Psoas muscle (tissue), 7 donors: ENCODE measurements at regions not wholly inside any gene's neighbourhood (a gene's known extent, or its start where the extent isn't known, plus 50 kb on each side); places are given as distances from the start of the nearest gene placed in this dataset.

Experiments used
- ATAC-seq, 4 donors: fragments of 200-7000 bp; cut with Tn5 transposase; one replicate each; pipeline ENCODE4 v1.9.1; 2020; ENCODE audit warnings: moderate library complexity in 3 of 4, mild to moderate bottlenecking in 2 of 4
- DNase-seq, 2 donors: peaks; one replicate each; pipeline ENCODE4 v3.0.0-alpha.2; 2020
- H3K27ac ChIP-seq: fragments of 200-600 bp; one replicate; pipeline ENCODE4 v1.8.0; 2022
- H3K27me3 ChIP-seq, 3 donors: fragments of 200-600 bp in 1 of 3; one replicate each; pipeline versions ENCODE4 v1.6.1 to v1.8.0; 2013 to 2022; ENCODE audit warnings: low read length in 2 of 3, mild to moderate bottlenecking in 2 of 3, moderate library complexity in 1 of 3; ENCODE audit not compliant: insufficient read depth in 3 of 3
- H3K36me3 ChIP-seq, 2 donors: fragments of 200-600 bp in 1 of 2; one replicate each; pipeline versions ENCODE4 v1.6.1 to v1.8.0; 2013 to 2022; ENCODE audit warnings: low read depth in 1 of 2, mild to moderate bottlenecking in 1 of 2, moderate library complexity in 1 of 2; ENCODE audit not compliant: insufficient read depth in 1 of 2
- H3K4me1 ChIP-seq: fragments of 200-600 bp; one replicate; pipeline ENCODE4 v1.8.0; 2022
- H3K4me3 ChIP-seq: fragments of 200-600 bp; one replicate; pipeline ENCODE4 v1.8.0; 2022; ENCODE audit warnings: mild to moderate bottlenecking
- H3K9me3 ChIP-seq: fragments of 200-600 bp; one replicate; pipeline ENCODE4 v1.8.0; 2022
- WGBS, 3 donors: extraction: QIAGEN DNeasy Blood & Tissue Kit; methylation state at CpG; one replicate each; pipeline versions ENCODE4 v1.1.6 to v1.1.7; 2013; 5-methylcytosine and 5-hydroxymethylcytosine counted together
- intact Hi-C, 2 donors: fragments of 100-400 bp; cut with DNase I; formaldehyde crosslinking; loops; one replicate each; pipeline versions ENCODE4 v1.11.0 to v1.14.2; 2022
- TF ChIP-seq, protein P1 (sequence below): fragments of 200-600 bp; IDR thresholded peaks from one replicate; pipeline ENCODE4 v1.8.0; 2022; ENCODE audit warnings: antibody characterized with exemption
- donor health status: healthy with polysubstance abuse.
- donor health status: DM: no; HTN: no; CAD: no; lungs with moderate emphysema.
- donor health status: Bipolar disorder and iron deficiency.
- donor health status: healthy.
- donor health status: DM: yes; HTN: yes; CAD: no.
- donor health status: DM: no; HTN: no; CAD: no.
- donor health status: DM: yes; HTN: yes; CAD: no.

DNA sequence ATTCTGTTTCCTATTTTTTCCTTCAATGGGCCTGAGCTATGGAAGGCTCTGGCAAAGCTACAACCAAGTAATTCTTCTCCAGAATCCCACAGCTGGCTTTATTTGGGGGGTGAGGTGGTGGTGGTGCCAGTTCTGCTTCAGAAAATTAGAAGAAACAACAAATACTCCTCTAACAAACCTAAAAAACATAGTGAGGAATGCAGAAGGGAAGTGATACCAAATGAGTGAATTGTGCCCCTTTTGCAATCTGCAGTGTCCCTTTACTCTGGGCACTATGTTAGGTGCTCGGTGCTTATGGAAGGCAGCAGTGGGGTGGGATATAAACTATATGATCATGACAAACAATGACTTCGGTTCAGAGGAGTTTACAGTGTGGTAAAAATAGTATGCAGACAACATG lies 90.4 kb upstream of the ROPN1 start:
- intact Hi-C loops = loop anchor here in 1 of 2 donors (5.0 kb wide), 2 partner anchors 200 to 385 kb away; no protein-coding TSS in a partner anchor
- Histone ChIP-seq H3K27ac (no peak overlapping the region), H3K4me1 (peaks cover 10% of the 10 kb centered on the region), H3K4me3 (no peak overlapping the region), H3K9me3 (no peaks in the 10 kb centered on the region), H3K27me3 (no peaks in the 10 kb centered on the region), H3K36me3 (no peaks in the 10 kb centered on the region)
- TF ChIP-seq, protein P1, sequence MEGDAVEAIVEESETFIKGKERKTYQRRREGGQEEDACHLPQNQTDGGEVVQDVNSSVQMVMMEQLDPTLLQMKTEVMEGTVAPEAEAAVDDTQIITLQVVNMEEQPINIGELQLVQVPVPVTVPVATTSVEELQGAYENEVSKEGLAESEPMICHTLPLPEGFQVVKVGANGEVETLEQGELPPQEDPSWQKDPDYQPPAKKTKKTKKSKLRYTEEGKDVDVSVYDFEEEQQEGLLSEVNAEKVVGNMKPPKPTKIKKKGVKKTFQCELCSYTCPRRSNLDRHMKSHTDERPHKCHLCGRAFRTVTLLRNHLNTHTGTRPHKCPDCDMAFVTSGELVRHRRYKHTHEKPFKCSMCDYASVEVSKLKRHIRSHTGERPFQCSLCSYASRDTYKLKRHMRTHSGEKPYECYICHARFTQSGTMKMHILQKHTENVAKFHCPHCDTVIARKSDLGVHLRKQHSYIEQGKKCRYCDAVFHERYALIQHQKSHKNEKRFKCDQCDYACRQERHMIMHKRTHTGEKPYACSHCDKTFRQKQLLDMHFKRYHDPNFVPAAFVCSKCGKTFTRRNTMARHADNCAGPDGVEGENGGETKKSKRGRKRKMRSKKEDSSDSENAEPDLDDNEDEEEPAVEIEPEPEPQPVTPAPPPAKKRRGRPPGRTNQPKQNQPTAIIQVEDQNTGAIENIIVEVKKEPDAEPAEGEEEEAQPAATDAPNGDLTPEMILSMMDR = no peak
- ATAC-seq = no peak
- WGBS, 3 donors = 69 to 87% (median 85%) methylated on average over 2 of the region's 2 CpGs
- DNase-seq = no peak

DNA sequence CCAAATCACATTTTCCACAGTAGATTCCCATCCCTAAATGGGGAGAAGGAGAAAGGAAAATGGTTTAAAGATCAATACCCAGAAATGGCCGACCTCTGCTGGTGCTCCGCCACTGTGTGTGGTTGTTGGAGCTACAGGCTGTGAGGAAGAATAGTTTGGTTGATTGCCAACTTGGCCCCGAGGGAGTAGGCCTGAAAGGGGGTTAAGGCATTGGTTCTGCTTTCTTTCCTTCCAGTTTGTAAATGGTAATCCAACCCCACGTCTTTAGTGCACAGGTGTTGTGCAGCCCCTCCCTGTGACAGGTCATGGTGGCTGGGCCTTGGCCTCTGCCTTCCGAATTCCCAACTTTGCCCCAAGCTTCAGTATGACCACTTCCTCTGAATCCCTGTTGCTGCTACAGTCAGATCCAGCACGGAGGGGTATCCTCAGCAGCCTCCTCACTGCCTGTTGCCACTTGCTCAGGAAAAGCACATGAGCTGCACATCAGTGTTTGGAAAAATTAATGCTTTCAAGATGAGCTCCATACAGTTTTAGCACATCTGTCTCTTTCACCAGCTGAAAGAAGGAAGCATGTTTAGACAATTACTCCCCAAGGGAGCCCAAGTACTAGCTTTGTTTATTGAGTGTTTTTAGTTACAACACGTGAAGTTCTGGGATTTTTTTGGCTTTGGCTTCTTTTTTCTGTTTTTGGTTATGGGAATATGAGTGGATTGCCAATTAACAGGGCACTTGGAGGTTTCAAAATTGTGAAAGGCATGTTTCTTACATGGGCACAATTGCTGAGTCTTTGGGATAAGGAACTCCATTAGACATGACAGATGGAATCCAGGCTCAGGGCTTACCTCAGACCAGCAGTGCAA lies 92.3 kb upstream of the ROPN1 start:
- ATAC-seq (no peak), DNase-seq (no peak)
- no peaks in the 10 kb centered on the region for H3K27me3 ChIP-seq
- no peak overlapping the region for H3K27ac ChIP-seq
- WGBS, 3 donors = 34 to 40% (median 38%) methylated on average over 7 of the region's 7 CpGs
- intact Hi-C loops = loop anchor here in 1 of 2 donors (5.0 kb wide), 2 partner anchors 198 to 383 kb away; no protein-coding TSS in a partner anchor
- H3K4me1 ChIP-seq = peaks cover 4% of the 10 kb centered on the region
- H3K36me3 ChIP-seq = no peaks in the 10 kb centered on the region
- TF ChIP-seq, protein P1 = no peak
- no peaks in the 10 kb centered on the region for H3K9me3 ChIP-seq
- no peak overlapping the region for H3K4me3 ChIP-seq

GRCh38 chr3:124088801-124089200 lies 96.9 kb upstream of the ROPN1 start:
- Histone ChIP-seq H3K27me3 (no peaks in the 10 kb centered on the region), H3K27ac (no peak overlapping the region), H3K4me1 (no peaks in the 10 kb centered on the region), H3K36me3 (no peaks in the 10 kb centered on the region), H3K9me3 (no peaks in the 10 kb centered on the region), H3K4me3 (no peak overlapping the region)
- DNase-seq (no peak), ATAC-seq (no peak)
- intact Hi-C loops = no loop called here
- 81 to 88% (median 83%) methylated on average over 2 of the region's 2 CpGs for WGBS, 3 donors
- TF ChIP-seq, protein P1 = no peak

DNA sequence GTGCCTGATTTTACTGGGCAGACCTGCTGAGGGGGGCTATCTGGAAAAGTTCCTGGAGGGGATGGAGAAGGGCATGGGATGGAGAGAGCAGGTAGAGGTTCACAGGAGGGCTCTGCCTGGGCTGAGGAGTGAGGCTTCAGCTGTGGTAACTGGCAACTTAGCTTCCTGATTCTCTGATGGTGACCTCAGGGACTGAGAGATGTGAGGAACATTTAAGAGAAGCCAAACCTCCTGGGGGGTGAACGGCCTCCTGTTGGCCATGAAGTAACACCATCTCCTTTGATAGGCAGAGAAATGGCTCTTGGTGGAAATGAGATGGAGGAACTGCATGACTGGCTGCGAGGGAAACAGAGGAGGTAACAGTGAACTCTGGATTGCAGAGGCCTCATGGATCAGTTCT lies 97.3 kb upstream of the ROPN1 start:
- Histone ChIP-seq H3K9me3 (no peaks in the 10 kb centered on the region), H3K4me1 (no peaks in the 10 kb centered on the region), H3K4me3 (no peak overlapping the region), H3K27me3 (no peaks in the 10 kb centered on the region), H3K27ac (no peak overlapping the region), H3K36me3 (no peaks in the 10 kb centered on the region)
- WGBS, 3 donors = 73 to 84% (median 82%) methylated on average over 2 of the region's 2 CpGs
- no peak for ATAC-seq
- no peak for DNase-seq
- TF ChIP-seq, protein P1 = no peak
- intact Hi-C loops = no loop called here
